ENCODE measurements at regions not wholly inside any gene's neighbourhood (a gene's known extent, or its start where the extent isn't known, plus 50 kb on each side); places are given as distances from the start of the nearest gene placed in this dataset.

DNA sequence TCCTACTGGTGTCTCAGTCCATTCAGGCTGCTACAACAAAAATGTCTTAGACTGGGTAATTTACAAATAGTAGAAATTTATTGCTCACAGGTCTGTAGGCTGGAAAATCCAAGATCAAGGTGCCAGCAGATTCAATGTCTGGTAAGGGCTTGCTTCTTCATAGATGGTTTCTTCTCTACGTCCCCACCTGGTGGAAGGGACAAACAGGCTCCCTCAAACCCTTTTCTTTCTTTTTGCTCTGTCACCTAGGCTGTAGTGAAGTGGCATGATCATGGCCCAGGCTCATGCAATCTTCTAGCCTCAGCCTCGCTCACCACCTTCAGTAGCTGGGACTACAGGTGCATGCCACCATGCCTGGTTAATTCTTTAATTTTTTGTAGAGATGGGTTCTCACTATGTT is 106.8 kb upstream of the RPH3A start:
- TF ChIP-seq, protein P1, sequence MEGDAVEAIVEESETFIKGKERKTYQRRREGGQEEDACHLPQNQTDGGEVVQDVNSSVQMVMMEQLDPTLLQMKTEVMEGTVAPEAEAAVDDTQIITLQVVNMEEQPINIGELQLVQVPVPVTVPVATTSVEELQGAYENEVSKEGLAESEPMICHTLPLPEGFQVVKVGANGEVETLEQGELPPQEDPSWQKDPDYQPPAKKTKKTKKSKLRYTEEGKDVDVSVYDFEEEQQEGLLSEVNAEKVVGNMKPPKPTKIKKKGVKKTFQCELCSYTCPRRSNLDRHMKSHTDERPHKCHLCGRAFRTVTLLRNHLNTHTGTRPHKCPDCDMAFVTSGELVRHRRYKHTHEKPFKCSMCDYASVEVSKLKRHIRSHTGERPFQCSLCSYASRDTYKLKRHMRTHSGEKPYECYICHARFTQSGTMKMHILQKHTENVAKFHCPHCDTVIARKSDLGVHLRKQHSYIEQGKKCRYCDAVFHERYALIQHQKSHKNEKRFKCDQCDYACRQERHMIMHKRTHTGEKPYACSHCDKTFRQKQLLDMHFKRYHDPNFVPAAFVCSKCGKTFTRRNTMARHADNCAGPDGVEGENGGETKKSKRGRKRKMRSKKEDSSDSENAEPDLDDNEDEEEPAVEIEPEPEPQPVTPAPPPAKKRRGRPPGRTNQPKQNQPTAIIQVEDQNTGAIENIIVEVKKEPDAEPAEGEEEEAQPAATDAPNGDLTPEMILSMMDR (conservative IDR thresholded peaks at IDR 0.05 in 1 of 2, IDR thresholded peaks at IDR 0.05 in 1 of 2; ENCODE audit: low read depth in 1 of 2, low read length in 2 of 2): no peak
- no peak for TF ChIP-seq EZH2 (IDR thresholded peaks at IDR 0.05; ENCODE audit: low read length, missing control alignments)
